Tongue (tissue), 1 donor: ENCODE measurements at regions not wholly inside any gene's neighbourhood (a gene's known extent, or its start where the extent isn't known, plus 50 kb on each side); places are given as distances from the start of the nearest gene placed in this dataset.

Experiments
- DNase-seq: peaks from one replicate; pipeline ENCODE4 v3.0.0-alpha.2; 2015

- DNase-seq = no peak
These were observed 182.8 kb upstream of the PHF14 start for GRCh38 chr7:10790910-10791309.

GRCh38 chr7:10793995-10794775 is 179.5 kb upstream of the PHF14 start:
- no peak for DNase-seq

GRCh38 chr7:10797157-10797556 is 176.5 kb upstream of the PHF14 start:
- no peak for DNase-seq

DNA sequence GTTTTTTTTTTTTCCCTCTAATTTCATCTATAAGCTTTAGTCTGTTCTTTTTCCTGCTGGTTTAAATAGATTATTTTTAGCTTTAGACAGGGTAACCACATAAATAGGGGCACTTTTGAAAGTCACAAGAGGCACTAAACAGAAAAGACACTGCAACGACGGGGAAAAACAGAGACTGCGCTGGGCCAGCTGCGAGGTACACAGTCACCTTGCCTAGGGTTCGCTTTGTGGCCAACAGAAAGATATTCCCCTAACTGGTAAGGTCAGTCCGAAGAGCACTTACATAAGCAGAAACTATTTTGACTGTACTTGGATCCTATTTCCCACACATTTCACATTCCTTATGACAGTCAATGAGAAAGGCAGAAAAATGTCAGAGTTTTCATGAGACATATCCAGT is 175.6 kb upstream of the PHF14 start:
- DNase-seq = no peak

GRCh38 chr7:10799475-10799874 is 174.2 kb upstream of the PHF14 start:
- no peak for DNase-seq

GRCh38 chr7:10802011-10802410 is 171.7 kb upstream of the PHF14 start:
- no peak for DNase-seq

DNA sequence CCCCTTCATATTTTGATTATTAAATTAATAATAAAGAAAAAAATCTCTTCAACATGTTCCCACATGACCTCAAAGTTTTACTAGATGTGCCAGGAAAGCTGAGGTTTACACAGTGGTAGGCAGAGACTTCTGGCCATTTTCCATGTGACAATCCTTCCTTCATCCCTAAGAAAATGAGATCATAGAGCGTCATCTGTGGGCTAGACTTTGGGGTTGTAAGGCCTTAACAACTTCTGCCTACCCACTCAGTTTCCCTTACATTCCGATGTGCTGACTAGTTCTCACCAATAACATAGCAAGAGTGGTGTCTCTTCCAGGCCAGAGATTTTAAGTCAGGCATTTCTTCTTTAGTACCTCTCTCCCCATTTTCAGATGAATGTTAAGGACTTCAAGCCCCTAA is 171.1 kb upstream of the PHF14 start:
- DNase-seq = no peak

GRCh38 chr7:10803720-10804119 is 170.0 kb upstream of the PHF14 start:
- DNase-seq = no peak

GRCh38 chr7:10804770-10805169 is 168.9 kb upstream of the PHF14 start:
- no peak for DNase-seq

GRCh38 chr7:10815546-10815945 is 158.1 kb upstream of the PHF14 start:
- no peak for DNase-seq

- no peak for DNase-seq
These were observed 152.5 kb upstream of the PHF14 start for GRCh38 chr7:10821156-10821555.

- no peak for DNase-seq
These were observed 149.5 kb upstream of the PHF14 start for GRCh38 chr7:10824154-10824553.

GRCh38 chr7:10838228-10838627 is 135.4 kb upstream of the PHF14 start:
- no peak for DNase-seq

- no peak for DNase-seq
These were observed 128.4 kb upstream of the PHF14 start for GRCh38 chr7:10845225-10845624.

DNA sequence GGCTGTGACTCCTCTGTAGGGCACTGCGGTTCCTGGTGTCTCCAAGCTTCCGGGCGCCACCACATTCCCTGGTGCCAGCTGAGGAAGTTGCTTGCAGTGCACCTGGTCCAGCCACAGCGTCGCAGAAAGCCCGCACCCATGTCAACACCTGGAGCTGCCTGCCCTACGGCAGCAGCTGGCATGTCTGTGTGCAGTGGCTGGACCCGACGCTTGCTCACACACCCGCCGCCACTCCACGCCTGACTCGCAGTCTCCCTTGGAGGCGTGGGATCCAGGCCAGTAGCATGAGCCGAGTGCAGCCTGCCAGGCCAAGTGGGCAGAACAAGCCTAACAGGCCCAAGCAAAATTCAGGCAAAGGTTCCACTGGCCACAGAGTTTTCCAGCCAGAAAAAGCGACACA is 118.1 kb upstream of the PHF14 start:
- no peak for DNase-seq

DNA sequence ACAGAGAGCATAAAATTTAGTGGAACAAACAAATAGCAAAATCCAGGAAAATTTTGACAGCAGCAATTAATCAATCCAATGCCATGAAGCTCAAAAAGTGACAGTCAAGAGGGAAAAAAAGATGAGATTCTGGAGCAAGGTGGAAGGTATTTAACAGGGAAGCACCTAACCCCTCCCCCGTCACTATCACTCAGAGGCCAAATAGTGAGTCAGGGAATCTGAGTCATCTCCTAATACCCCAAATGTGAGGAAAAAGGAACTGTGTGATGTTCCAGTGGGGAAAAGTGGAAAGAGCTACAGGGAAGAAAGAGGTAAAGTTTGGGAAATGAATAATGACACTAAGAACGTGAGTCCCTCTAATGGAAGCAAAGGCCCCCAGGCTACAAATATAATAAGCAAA is 113.2 kb upstream of the PHF14 start:
- no peak for DNase-seq

- DNase-seq = no peak
These were observed 110.2 kb upstream of the PHF14 start for GRCh38 chr7:10863476-10863875.

GRCh38 chr7:10874666-10875065 is 99.0 kb upstream of the PHF14 start:
- DNase-seq = no peak

DNA sequence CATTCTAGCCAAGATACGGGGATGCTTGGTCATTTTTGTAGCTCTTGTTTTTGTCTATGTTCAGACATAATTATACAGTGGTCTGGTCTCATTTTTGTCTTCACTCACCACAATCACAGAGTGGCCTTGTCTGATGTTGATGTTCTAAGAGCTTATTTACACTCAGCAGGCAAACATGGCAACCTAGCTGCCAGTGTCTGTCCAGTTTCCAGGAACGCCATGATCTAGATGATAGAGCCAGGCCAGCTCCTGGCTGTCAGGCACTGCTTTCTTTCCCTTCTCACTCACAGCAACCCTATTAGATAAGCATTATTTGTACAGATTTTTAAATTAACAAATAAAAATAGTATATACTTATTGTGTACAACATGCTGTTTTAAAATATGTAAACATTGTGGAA is 98.6 kb upstream of the PHF14 start:
- DNase-seq = no peak

- no peak for DNase-seq
These were observed 84.8 kb upstream of the PHF14 start for GRCh38 chr7:10888861-10889260.

DNA sequence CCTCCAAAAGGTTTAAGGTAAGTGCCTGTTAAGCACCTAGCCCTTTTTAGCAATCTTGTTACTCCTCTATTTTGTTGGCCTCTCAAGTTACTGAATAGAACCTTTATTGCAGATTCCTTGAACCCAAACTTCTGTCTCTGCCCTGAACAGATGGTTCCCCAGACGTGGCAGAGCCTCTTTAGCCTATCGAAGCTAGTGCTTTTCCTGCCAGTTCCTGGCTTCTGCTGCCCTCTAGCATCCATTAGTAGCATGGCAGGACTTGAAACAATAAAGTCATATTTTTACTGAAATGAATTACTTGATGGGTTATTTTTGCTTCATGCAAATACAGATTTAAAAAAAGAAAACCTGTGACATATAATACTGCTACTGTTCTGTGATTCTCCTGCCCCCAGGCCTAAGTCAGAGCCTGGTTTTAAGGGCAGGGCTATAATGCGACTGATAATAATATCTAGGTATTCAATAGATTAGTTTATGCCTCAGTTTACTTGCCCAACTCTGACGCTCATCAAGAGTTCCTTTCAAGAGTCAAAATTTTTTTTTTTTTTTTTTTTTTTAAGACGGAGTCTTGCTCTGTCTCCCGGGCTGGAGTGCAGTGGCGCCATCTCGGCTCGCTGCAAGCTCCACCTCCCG is 84.3 kb upstream of the PHF14 start:
- DNase-seq = peak; percentile 63

DNA sequence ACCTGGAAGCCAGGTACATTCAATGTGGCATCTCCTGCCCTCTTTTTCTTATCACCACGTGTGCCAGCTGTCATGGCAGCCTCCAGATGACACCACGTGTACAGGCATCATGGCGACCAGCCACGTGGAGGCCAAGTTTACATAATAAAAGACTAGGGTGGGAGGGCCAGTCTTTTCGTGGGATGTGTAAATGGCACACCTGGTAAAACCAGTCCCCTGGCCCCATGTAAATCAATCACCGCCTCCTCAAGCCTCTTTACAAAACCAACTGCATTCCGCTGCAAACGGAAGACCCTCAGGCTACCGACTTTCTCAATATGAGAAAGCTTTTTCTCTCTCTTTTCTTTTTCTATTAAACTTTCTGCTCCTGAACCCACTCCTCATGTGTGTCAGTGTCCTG is 65.1 kb upstream of the PHF14 start:
- no peak for DNase-seq

GRCh38 chr7:10910447-10910846 is 63.2 kb upstream of the PHF14 start:
- DNase-seq = no peak

GRCh38 chr7:10912077-10912476 is 61.6 kb upstream of the PHF14 start:
- no peak for DNase-seq
